Astrocyte of the spinal cord (primary cell): ENCODE measurements at regions not wholly inside any gene's neighbourhood (a gene's known extent, or its start where the extent isn't known, plus 50 kb on each side); places are given as distances from the start of the nearest gene placed in this dataset.

Experiments
- DNase-seq: peaks from one replicate; pipeline ENCODE4 v3.0.0; 2011; ENCODE audit warnings: low read depth, low spot score
- H3K4me3 ChIP-seq: 2 replicates; pipeline ENCODE4 v1.5.1; 2011; ENCODE audit warnings: low read depth, mild to moderate bottlenecking, low read length, moderate library complexity
- CTCF ChIP-seq: IDR thresholded peaks from 2 replicates; pipeline ENCODE4 v1.5.1; 2012; ENCODE audit warnings: low read depth, mild to moderate bottlenecking, low read length, inconsistent platforms
- in situ Hi-C: cut with HindIII; loops from 2 replicates; pipeline ENCODE4 v1.10.0; 2017; ENCODE audit warnings: low sequenced_read_pairs

- in situ Hi-C loops = no loop called here
- no peak for DNase-seq
- TF ChIP-seq CTCF = no peak
- no peak overlapping the region for H3K4me3 ChIP-seq
These were observed 363.1 kb downstream of the POM121L12 start for GRCh38 chr7:53398566-53398965.

GRCh38 chr7:53413021-53413420 is 377.6 kb downstream of the POM121L12 start:
- in situ Hi-C loops = no loop called here
- no peak overlapping the region for H3K4me3 ChIP-seq
- TF ChIP-seq CTCF = no peak
- DNase-seq = no peak

- in situ Hi-C loops = no loop called here
- TF ChIP-seq CTCF = no peak
- no peak overlapping the region for H3K4me3 ChIP-seq
- no peak for DNase-seq
These were observed 380.4 kb downstream of the POM121L12 start for GRCh38 chr7:53415816-53416215.

GRCh38 chr7:53418834-53419482 is 383.5 kb downstream of the POM121L12 start:
- no peak for DNase-seq
- no peak overlapping the region for H3K4me3 ChIP-seq
- in situ Hi-C loops = no loop called here
- no peak for TF ChIP-seq CTCF

DNA sequence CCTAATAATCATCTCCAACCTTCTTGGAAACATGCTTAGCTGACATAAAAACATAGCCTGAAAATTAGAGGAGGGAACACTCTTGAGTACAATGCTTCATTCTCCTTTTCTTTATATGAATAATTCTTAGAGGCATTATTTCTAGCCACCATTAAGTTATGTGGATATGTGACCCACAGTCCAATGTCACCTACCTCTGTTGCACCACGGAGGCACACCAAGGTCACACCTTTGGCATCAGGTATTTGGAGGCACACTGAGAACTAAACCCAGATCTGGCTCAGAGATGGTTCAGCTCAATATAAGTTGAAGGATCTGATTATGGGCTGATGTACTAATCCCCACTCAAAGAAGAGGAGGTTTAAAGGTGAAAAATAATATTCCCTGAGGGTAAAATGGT is 385.1 kb downstream of the POM121L12 start:
- no peak for DNase-seq
- H3K4me3 ChIP-seq = no peak overlapping the region
- TF ChIP-seq CTCF = no peak
- in situ Hi-C loops = no loop called here

DNA sequence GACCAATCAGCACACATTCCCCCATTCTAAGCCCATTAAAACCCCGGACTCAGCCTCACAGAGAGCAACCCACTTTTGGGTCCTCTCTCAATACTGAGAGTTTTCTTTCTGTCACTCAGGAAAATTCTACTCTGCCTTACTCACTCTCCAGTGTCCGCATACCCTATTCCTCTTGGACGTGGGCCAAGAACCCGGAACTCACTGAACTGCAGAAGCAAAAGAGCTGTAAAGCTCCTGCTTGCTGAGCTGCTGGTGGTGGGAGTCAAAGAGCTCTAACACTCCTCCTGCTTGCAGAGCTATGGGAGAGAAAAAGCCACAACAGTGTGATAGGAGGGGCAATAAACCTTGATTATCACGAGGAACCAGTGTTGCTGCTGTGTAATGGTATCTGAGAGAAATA is 386.9 kb downstream of the POM121L12 start:
- in situ Hi-C loops = no loop called here
- no peak for DNase-seq
- no peak for TF ChIP-seq CTCF
- H3K4me3 ChIP-seq = no peak overlapping the region
